ENCODE measurements at regions not wholly inside any gene's neighbourhood (a gene's known extent, or its start where the extent isn't known, plus 50 kb on each side); places are given as distances from the start of the nearest gene placed in this dataset.

GRCh38 chr2:188734691-188735090 is 239.5 kb upstream of the COL3A1 start:
- no peak for TF ChIP-seq CTCF (IDR thresholded peaks at IDR 0.05)
- TF ChIP-seq EP300 (IDR thresholded peaks at IDR 0.05): no peak

Measured in ovary (tissue), 3 donors.